Choroid plexus epithelial cell (primary cell): ENCODE measurements at regions not wholly inside any gene's neighbourhood (a gene's known extent, or its start where the extent isn't known, plus 50 kb on each side); places are given as distances from the start of the nearest gene placed in this dataset.
A peak's percentile ranks its signal among the peaks of the same experiment; 100 is the strongest.

Source experiments
- DNase-seq: peaks from one replicate; pipeline ENCODE4 v3.0.0-alpha.2; 2010; ENCODE audit warnings: low read depth
- H3K4me3 ChIP-seq: 2 replicates; pipeline ENCODE4 v1.5.1; 2011; ENCODE audit warnings: low read depth, mild to moderate bottlenecking, control low read depth, low read length, moderate library complexity
- TF ChIP-seq, protein P1 (sequence below): conservative IDR thresholded peaks from 2 replicates; pipeline ENCODE4 v1.5.1; 2011; ENCODE audit warnings: low read depth, mild to moderate bottlenecking, control low read depth, inconsistent platforms, low read length, moderate library complexity

- TF ChIP-seq, protein P1, sequence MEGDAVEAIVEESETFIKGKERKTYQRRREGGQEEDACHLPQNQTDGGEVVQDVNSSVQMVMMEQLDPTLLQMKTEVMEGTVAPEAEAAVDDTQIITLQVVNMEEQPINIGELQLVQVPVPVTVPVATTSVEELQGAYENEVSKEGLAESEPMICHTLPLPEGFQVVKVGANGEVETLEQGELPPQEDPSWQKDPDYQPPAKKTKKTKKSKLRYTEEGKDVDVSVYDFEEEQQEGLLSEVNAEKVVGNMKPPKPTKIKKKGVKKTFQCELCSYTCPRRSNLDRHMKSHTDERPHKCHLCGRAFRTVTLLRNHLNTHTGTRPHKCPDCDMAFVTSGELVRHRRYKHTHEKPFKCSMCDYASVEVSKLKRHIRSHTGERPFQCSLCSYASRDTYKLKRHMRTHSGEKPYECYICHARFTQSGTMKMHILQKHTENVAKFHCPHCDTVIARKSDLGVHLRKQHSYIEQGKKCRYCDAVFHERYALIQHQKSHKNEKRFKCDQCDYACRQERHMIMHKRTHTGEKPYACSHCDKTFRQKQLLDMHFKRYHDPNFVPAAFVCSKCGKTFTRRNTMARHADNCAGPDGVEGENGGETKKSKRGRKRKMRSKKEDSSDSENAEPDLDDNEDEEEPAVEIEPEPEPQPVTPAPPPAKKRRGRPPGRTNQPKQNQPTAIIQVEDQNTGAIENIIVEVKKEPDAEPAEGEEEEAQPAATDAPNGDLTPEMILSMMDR, result no peak
- no peak overlapping the region for H3K4me3 ChIP-seq
- peak; percentile 2 for DNase-seq
These were observed 786.0 kb upstream of the KLHL1 start for GRCh38 chr13:70894258-70894657.

- TF ChIP-seq, protein P1, result no peak
- H3K4me3 ChIP-seq, result no peak overlapping the region
- peak; percentile 79 for DNase-seq
These were observed 785.6 kb upstream of the KLHL1 start for GRCh38 chr13:70893832-70894231.

DNA sequence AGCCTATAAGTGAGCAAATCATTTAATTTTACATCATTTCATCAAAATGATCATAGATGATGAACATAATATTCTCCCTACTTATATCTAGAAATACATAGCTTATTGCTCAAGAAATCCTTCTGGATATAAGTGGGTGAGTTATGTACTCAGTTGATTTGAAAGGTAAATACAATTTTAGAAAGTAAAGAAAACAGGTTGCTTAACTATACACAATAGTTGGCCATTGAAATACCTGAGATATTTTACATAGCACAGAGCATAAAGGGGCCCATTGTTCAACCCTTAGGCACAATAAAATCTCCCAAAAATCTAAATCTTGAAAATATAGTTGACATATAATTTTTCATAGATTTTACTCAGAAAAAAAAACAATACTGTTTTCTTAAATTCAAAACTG lies 782.0 kb upstream of the KLHL1 start:
- H3K4me3 ChIP-seq, result no peak overlapping the region
- TF ChIP-seq, protein P1, result no peak
- DNase-seq, result no peak

- H3K4me3 ChIP-seq, result no peak overlapping the region
- TF ChIP-seq, protein P1, result no peak
These were observed 780.9 kb upstream of the KLHL1 start for GRCh38 chr13:70889163-70889562.

DNA sequence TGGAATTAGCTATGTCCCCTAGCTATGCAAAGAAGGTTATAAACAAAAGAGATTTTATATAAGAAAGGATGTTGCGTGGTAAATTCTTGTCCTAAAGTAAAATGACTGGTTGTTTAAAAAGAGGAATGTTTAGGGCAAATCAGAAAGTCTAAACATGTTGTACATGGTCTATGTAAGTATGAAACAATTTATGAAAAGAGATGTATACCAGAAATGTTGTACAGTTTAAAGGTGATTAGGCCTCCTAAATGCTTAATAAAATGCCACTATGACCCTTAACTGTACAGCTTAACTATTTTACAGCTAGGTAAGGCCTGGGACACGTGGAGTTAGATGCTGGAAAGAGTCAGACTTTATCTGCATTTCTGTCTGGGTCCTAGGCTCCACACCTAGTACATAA lies 775.9 kb upstream of the KLHL1 start:
- TF ChIP-seq, protein P1, result no peak
- no peak for DNase-seq
- no peak overlapping the region for H3K4me3 ChIP-seq

More at GRCh38 chr13:70889163-70889562, 780.9 kb upstream of the KLHL1 start:
- DNase-seq, result no peak

GRCh38 chr13:70874636-70875035 lies 766.4 kb upstream of the KLHL1 start:
- H3K4me3 ChIP-seq, result no peak overlapping the region
- TF ChIP-seq, protein P1, result no peak
- DNase-seq, result no peak

GRCh38 chr13:70864731-70865130 lies 756.5 kb upstream of the KLHL1 start:
- no peak overlapping the region for H3K4me3 ChIP-seq
- DNase-seq, result no peak
- TF ChIP-seq, protein P1, result no peak
